Chondrocyte (in vitro differentiated cells): ENCODE measurements at regions not wholly inside any gene's neighbourhood (a gene's known extent, or its start where the extent isn't known, plus 50 kb on each side); places are given as distances from the start of the nearest gene placed in this dataset.

Source experiments
- DNase-seq: peaks from one replicate; pipeline ENCODE4 v3.0.0; 2021; ENCODE audit warnings: mixed read lengths, low spot score
- H3K27ac Mint-ChIP-seq: one replicate; pipeline ENCODE4 v1.8.0; 2021; ENCODE audit warnings: mild to moderate bottlenecking, moderate library complexity, mixed read lengths; ENCODE audit not compliant: unreplicated experiment
- H3K27me3 Mint-ChIP-seq: 2 replicates; pipeline ENCODE4 v1.8.0; 2021; ENCODE audit warnings: low read depth, mixed read lengths
- H3K36me3 Mint-ChIP-seq: 2 replicates; pipeline ENCODE4 v1.8.0; 2021; ENCODE audit warnings: low read depth, mixed read lengths
- H3K4me1 Mint-ChIP-seq: 2 replicates; pipeline ENCODE4 v1.8.0; 2021; ENCODE audit warnings: low read depth, mild to moderate bottlenecking, mixed read lengths
- H3K4me3 Mint-ChIP-seq: one replicate; pipeline ENCODE4 v1.8.0; 2021; ENCODE audit warnings: mild to moderate bottlenecking, moderate library complexity, mixed read lengths; ENCODE audit not compliant: unreplicated experiment
- H3K9me3 Mint-ChIP-seq: 2 replicates; pipeline ENCODE4 v1.8.0; 2021; ENCODE audit warnings: low read depth, mixed read lengths
- TF ChIP-seq, protein P1 (sequence below): fragments of 200-600 bp; sonication (generic); IDR thresholded peaks from 2 replicates; pipeline ENCODE4 v1.5.0; 2021; ENCODE audit warnings: antibody characterized with exemption, mild to moderate bottlenecking, moderate library complexity

DNA sequence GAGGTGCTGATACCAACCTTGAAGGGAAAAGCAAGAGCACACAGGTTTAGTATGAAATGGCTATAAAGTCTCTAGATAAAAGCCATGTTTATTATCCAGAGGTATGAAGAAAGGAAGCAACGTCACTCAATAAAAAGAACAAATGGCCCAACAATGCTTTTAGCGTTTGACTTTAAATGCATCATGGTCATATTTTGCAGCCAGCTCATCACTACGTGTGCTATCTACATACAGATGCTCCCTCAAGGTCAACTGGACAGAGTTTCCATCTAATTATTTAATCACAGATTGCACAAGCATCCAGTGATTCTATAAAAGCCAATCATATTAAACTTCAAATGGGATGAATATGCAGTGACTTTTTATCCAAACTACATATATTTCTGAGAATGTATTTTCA, 127.6 kb upstream of the SYNDIG1 start:
- H3K27me3 Mint-ChIP-seq = peaks cover 3% of the 10 kb centered on the region
- H3K4me1 Mint-ChIP-seq = peaks cover 7% of the 10 kb centered on the region
- no peak overlapping the region for H3K4me3 Mint-ChIP-seq
- H3K36me3 Mint-ChIP-seq = no peaks in the 10 kb centered on the region
- H3K27ac Mint-ChIP-seq = no peak overlapping the region
- H3K9me3 Mint-ChIP-seq = no peaks in the 10 kb centered on the region
- TF ChIP-seq, protein P1, sequence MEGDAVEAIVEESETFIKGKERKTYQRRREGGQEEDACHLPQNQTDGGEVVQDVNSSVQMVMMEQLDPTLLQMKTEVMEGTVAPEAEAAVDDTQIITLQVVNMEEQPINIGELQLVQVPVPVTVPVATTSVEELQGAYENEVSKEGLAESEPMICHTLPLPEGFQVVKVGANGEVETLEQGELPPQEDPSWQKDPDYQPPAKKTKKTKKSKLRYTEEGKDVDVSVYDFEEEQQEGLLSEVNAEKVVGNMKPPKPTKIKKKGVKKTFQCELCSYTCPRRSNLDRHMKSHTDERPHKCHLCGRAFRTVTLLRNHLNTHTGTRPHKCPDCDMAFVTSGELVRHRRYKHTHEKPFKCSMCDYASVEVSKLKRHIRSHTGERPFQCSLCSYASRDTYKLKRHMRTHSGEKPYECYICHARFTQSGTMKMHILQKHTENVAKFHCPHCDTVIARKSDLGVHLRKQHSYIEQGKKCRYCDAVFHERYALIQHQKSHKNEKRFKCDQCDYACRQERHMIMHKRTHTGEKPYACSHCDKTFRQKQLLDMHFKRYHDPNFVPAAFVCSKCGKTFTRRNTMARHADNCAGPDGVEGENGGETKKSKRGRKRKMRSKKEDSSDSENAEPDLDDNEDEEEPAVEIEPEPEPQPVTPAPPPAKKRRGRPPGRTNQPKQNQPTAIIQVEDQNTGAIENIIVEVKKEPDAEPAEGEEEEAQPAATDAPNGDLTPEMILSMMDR = no peak
- DNase-seq = no peak

GRCh38 chr20:24340933-24341332, 128.5 kb upstream of the SYNDIG1 start:
- Mint-ChIP-seq H3K27ac (no peak overlapping the region), H3K27me3 (no peaks in the 10 kb centered on the region), H3K4me1 (peaks cover 7% of the 10 kb centered on the region), H3K4me3 (no peak overlapping the region), H3K9me3 (no peaks in the 10 kb centered on the region), H3K36me3 (no peaks in the 10 kb centered on the region)
- DNase-seq = no peak
- TF ChIP-seq, protein P1 = no peak

- TF ChIP-seq, protein P1 = no peak
- DNase-seq = no peak
- Mint-ChIP-seq H3K27me3 (no peaks in the 10 kb centered on the region), H3K9me3 (no peaks in the 10 kb centered on the region), H3K36me3 (no peaks in the 10 kb centered on the region), H3K4me1 (peaks cover 7% of the 10 kb centered on the region), H3K27ac (no peak overlapping the region), H3K4me3 (no peak overlapping the region)
Measured at GRCh38 chr20:24339210-24339641, 130.2 kb upstream of the SYNDIG1 start.

GRCh38 chr20:24337551-24337950, 131.9 kb upstream of the SYNDIG1 start:
- H3K9me3 Mint-ChIP-seq = no peaks in the 10 kb centered on the region
- H3K4me3 Mint-ChIP-seq = no peak overlapping the region
- TF ChIP-seq, protein P1 = no peak
- no peak overlapping the region for H3K27ac Mint-ChIP-seq
- no peaks in the 10 kb centered on the region for H3K36me3 Mint-ChIP-seq
- H3K4me1 Mint-ChIP-seq = peaks cover 7% of the 10 kb centered on the region
- no peak for DNase-seq
- no peaks in the 10 kb centered on the region for H3K27me3 Mint-ChIP-seq

GRCh38 chr20:24337069-24337468, 132.4 kb upstream of the SYNDIG1 start:
- TF ChIP-seq, protein P1 = no peak
- DNase-seq = no peak
- Mint-ChIP-seq H3K36me3 (no peaks in the 10 kb centered on the region), H3K27ac (no peak overlapping the region), H3K9me3 (no peaks in the 10 kb centered on the region), H3K4me1 (peaks cover 7% of the 10 kb centered on the region), H3K4me3 (no peak overlapping the region), H3K27me3 (no peaks in the 10 kb centered on the region)
